ENCODE measurements at regions not wholly inside any gene's neighbourhood (a gene's known extent, or its start where the extent isn't known, plus 50 kb on each side); places are given as distances from the start of the nearest gene placed in this dataset.

GRCh38 chr4:114316789-114317188, 281.8 kb upstream of the UGT8 start:
- ATAC-seq (ENCODE audit: low FRiP score) (no peak), DNase-seq (ENCODE audit: low spot score) (no peak)

GRCh38 chr4:114317564-114317963, 281.0 kb upstream of the UGT8 start:
- no peak for TF ChIP-seq CTCF (IDR thresholded peaks at IDR 0.05)
- no peak for ATAC-seq (ENCODE audit: low FRiP score)
- DNase-seq (ENCODE audit: low spot score): no peak

More at GRCh38 chr4:114316789-114317188, 281.8 kb upstream of the UGT8 start:
- TF ChIP-seq CTCF (IDR thresholded peaks at IDR 0.05): no peak

GRCh38 chr4:114318309-114318708, 280.3 kb upstream of the UGT8 start:
- no peak for DNase-seq (ENCODE audit: low spot score)
- ATAC-seq (ENCODE audit: low FRiP score): no peak
- no peak for TF ChIP-seq CTCF (IDR thresholded peaks at IDR 0.05)

GRCh38 chr4:114320126-114320525, 278.5 kb upstream of the UGT8 start:
- TF ChIP-seq CTCF (IDR thresholded peaks at IDR 0.05): no peak
- DNase-seq (ENCODE audit: low spot score) (no peak), ATAC-seq (ENCODE audit: low FRiP score) (no peak)

GRCh38 chr4:114321366-114321765, 277.2 kb upstream of the UGT8 start:
- ATAC-seq (ENCODE audit: low FRiP score) (no peak), DNase-seq (ENCODE audit: low spot score) (no peak)

GRCh38 chr4:114323841-114324240, 274.8 kb upstream of the UGT8 start:
- no peak for ATAC-seq (ENCODE audit: low FRiP score)
- no peak for DNase-seq (ENCODE audit: low spot score)
- TF ChIP-seq CTCF (IDR thresholded peaks at IDR 0.05): no peak

More at GRCh38 chr4:114321366-114321765, 277.2 kb upstream of the UGT8 start:
- TF ChIP-seq CTCF (IDR thresholded peaks at IDR 0.05): no peak

- no peak for TF ChIP-seq CTCF (IDR thresholded peaks at IDR 0.05)
- DNase-seq (ENCODE audit: low spot score): no peak
- ATAC-seq (ENCODE audit: low FRiP score): no peak
These were observed 272.2 kb upstream of the UGT8 start for GRCh38 chr4:114326358-114326757.

All from omental fat pad (tissue), 3 donors.